ENCODE measurements at regions not wholly inside any gene's neighbourhood (a gene's known extent, or its start where the extent isn't known, plus 50 kb on each side); places are given as distances from the start of the nearest gene placed in this dataset.

DNA sequence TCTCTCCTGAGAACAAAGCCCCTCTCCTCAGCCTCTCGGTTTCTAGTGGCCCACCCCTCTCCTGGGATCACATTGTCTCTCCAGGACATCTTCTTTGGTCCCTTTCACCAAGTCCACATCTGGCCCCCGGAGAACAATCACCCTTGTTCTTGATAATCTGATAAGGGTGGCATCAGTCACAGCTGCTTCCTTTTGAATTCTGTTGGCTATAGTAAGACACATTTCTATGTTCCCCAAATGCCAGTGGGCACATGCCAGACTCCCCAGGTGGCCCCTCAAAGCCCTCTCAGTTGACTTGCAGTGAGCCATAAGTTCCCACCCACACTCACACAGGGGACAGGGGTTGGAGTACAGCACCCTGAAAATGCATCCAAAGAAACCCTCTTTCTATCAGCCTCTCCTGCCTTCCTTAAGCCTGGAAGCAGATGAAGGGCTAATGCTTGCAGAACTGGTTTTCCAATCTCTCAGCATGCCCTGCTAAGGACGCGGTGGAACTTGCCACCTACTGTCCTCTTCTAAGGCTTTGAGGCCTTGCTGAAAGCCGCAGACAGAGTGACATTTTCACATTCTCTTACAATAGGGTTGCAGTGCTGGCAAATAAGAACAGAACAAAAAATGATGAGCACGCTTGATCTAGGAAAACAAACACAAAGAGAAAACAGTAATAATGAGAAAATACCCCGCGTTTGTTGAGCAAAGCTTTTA lies 101.3 kb upstream of the SLCO3A1 start:
- TF ChIP-seq CREB1 (IDR thresholded peaks at IDR 0.05; ENCODE audit: low read depth) (no peak), EP300 (IDR thresholded peaks at IDR 0.05; ENCODE audit: borderline replicate concordance) (no peak), YY1 (IDR thresholded peaks at IDR 0.05; ENCODE audit: low read depth) (no peak), RAD21 (IDR thresholded peaks at IDR 0.05; ENCODE audit: low read depth) (no peak)

DNA sequence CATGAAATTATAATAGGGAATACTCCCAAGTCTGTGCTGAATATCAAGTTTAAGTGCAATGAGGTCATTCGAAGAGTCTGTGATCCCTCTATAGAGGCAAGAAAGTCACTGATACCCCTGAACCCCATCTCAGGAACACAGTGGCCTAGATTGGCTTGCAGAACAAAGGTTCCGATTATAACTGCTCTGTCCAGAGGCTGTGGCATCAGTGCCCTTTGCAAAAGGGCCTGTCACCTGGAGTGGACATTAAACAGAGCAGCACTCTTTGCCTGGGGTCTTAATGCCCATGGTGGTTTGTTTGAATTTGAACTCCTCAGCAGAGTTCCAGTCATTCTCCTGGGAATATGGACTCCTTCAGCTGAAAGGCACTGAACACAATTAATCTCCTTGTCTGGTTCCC lies 93.9 kb upstream of the SLCO3A1 start:
- TF ChIP-seq EP300 (IDR thresholded peaks at IDR 0.05; ENCODE audit: borderline replicate concordance) (no peak), ZBTB7A (IDR thresholded peaks at IDR 0.05; ENCODE audit: low read depth) (no peak), RAD21 (IDR thresholded peaks at IDR 0.05; ENCODE audit: low read depth) (no peak), EGR1 (IDR thresholded peaks at IDR 0.05) (no peak), CREB1 (IDR thresholded peaks at IDR 0.05; ENCODE audit: low read depth) (no peak), TAF1 (IDR thresholded peaks at IDR 0.05; ENCODE audit: low read depth) (no peak), FOXM1 (IDR thresholded peaks at IDR 0.05; ENCODE audit: borderline replicate concordance, low read depth) (no peak)
- TF ChIP-seq, protein P1, sequence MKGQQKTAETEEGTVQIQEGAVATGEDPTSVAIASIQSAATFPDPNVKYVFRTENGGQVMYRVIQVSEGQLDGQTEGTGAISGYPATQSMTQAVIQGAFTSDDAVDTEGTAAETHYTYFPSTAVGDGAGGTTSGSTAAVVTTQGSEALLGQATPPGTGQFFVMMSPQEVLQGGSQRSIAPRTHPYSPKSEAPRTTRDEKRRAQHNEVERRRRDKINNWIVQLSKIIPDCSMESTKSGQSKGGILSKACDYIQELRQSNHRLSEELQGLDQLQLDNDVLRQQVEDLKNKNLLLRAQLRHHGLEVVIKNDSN (IDR thresholded peaks at IDR 0.05), result no peak

DNA sequence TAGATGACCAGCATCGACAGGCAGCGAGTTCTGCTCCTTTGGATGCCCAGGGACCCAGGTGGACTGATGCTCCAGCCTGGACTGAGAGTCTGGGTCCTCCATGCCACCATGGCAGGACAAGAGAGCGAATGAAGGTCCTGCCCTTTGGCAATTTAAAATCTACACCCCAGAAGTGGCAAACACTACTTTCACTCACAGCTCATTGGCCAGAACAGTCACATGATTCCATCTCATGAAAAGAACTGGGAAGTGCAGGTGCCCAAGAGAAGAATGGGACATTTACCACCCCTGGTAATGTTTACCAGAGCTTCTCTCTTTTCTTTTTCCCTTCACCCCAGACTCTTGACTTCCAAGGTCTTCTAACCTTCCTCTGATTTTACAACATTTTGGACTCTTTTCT lies 87.8 kb upstream of the SLCO3A1 start:
- TF ChIP-seq YY1 (IDR thresholded peaks at IDR 0.05; ENCODE audit: low read depth), result no peak
- TF ChIP-seq FOXM1 (IDR thresholded peaks at IDR 0.05; ENCODE audit: borderline replicate concordance, low read depth), result no peak
- no peak for TF ChIP-seq RAD21 (IDR thresholded peaks at IDR 0.05; ENCODE audit: low read depth)
- TF ChIP-seq EGR1 (IDR thresholded peaks at IDR 0.05), result no peak
- TF ChIP-seq EP300 (IDR thresholded peaks at IDR 0.05; ENCODE audit: borderline replicate concordance), result no peak

DNA sequence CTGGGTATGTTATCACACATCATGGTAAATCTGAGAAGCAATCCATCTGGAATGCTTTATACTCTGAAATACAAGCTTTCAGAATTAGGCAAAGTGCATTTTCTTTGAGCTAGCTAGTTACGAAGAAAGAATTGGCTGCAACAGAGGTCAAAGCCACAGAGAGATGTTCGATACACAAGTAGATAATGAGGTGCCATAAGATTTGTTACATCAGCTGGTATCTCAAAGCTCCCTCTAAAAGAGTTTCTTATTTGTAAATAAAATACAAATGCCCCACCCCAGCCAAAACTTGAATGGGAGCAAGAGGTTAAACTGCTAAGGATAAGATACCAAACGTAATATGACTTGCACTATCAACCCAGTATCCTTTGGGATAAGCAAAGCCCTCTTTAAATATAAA lies 84.0 kb upstream of the SLCO3A1 start:
- TF ChIP-seq, protein P2, sequence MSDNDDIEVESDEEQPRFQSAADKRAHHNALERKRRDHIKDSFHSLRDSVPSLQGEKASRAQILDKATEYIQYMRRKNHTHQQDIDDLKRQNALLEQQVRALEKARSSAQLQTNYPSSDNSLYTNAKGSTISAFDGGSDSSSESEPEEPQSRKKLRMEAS (IDR thresholded peaks at IDR 0.05), result no peak
- no peak for TF ChIP-seq CEBPB (IDR thresholded peaks at IDR 0.05)
- TF ChIP-seq TAF1 (IDR thresholded peaks at IDR 0.05; ENCODE audit: low read depth), result no peak
- no peak for TF ChIP-seq EGR1 (IDR thresholded peaks at IDR 0.05)
- no peak for TF ChIP-seq ZBTB7A (IDR thresholded peaks at IDR 0.05; ENCODE audit: low read depth)
- TF ChIP-seq, protein P1 (IDR thresholded peaks at IDR 0.05), result no peak
- TF ChIP-seq YY1 (IDR thresholded peaks at IDR 0.05; ENCODE audit: low read depth), result no peak
- TF ChIP-seq, protein P3, sequence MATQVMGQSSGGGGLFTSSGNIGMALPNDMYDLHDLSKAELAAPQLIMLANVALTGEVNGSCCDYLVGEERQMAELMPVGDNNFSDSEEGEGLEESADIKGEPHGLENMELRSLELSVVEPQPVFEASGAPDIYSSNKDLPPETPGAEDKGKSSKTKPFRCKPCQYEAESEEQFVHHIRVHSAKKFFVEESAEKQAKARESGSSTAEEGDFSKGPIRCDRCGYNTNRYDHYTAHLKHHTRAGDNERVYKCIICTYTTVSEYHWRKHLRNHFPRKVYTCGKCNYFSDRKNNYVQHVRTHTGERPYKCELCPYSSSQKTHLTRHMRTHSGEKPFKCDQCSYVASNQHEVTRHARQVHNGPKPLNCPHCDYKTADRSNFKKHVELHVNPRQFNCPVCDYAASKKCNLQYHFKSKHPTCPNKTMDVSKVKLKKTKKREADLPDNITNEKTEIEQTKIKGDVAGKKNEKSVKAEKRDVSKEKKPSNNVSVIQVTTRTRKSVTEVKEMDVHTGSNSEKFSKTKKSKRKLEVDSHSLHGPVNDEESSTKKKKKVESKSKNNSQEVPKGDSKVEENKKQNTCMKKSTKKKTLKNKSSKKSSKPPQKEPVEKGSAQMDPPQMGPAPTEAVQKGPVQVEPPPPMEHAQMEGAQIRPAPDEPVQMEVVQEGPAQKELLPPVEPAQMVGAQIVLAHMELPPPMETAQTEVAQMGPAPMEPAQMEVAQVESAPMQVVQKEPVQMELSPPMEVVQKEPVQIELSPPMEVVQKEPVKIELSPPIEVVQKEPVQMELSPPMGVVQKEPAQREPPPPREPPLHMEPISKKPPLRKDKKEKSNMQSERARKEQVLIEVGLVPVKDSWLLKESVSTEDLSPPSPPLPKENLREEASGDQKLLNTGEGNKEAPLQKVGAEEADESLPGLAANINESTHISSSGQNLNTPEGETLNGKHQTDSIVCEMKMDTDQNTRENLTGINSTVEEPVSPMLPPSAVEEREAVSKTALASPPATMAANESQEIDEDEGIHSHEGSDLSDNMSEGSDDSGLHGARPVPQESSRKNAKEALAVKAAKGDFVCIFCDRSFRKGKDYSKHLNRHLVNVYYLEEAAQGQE (IDR thresholded peaks at IDR 0.05; ENCODE audit: low read depth), result no peak
- no peak for TF ChIP-seq TEAD4 (IDR thresholded peaks at IDR 0.05)
- no peak for TF ChIP-seq EP300 (IDR thresholded peaks at IDR 0.05; ENCODE audit: borderline replicate concordance)

DNA sequence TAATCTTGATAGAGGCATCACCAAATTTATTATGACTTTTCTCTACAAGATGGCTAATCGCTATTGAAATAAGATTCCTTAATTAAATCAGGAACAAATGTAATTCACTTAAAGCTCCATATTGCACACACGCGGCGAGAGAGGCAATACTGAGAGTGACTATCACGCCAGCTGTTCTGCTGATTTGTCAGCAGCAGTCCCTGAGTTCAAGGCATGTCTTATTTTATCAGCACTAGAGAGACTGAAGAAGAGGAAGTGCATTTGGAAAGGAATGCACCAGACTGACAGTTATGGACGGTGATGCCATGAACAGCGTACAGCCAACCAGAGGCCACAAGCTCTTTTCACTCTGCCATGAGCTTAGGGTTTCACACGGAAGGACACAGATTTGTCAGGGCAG lies 83.6 kb upstream of the SLCO3A1 start:
- no peak for TF ChIP-seq ZBTB7A (IDR thresholded peaks at IDR 0.05; ENCODE audit: low read depth)

DNA sequence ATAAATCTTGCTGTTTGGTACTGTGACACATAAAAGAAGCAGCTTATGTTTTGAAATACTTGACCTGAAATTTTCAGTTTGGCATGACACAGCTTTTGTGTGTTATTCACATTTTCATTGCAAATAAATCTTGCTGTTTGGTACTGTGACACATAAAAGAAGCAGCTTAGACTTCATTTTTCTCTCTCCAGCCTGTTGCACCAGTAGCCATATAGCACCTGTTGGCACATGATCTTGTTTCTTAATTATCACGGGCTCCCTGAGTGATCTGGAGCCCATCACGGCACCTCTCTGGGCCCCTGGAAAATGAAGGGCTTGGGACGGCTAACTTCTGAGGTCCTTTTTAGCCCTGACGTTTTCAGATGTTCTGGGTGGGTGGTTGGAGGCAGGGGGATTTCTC lies 77.4 kb upstream of the SLCO3A1 start:
- TF ChIP-seq, protein P1 (IDR thresholded peaks at IDR 0.05), result no peak
- no peak for TF ChIP-seq NFIC (IDR thresholded peaks at IDR 0.05)
- TF ChIP-seq, protein P2 (IDR thresholded peaks at IDR 0.05), result no peak
- no peak for TF ChIP-seq EGR1 (IDR thresholded peaks at IDR 0.05)
- TF ChIP-seq EP300 (IDR thresholded peaks at IDR 0.05; ENCODE audit: borderline replicate concordance), result no peak
- no peak for TF ChIP-seq TCF12 (IDR thresholded peaks at IDR 0.05; ENCODE audit: low read depth)
- no peak for TF ChIP-seq CEBPB (IDR thresholded peaks at IDR 0.05)

DNA sequence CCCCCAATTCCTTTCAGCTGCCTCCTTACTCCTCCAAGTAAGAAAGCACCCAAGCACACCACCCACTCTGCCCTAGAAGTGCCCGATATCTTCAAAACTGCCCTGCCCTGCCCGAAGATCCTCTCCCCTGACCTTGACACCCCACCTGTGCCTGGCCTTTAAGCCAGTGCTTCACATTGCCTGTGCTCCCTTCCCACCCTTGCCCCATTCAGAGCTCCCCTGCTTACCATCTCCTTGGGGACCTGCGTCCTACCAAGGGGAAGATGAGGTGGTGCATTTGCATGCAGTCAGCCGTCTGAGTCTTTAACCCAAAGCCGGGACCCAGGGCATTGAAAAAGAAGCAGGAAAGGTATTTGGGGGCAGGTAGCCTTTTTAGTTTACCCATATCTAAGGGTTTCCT lies 73.5 kb upstream of the SLCO3A1 start:
- TF ChIP-seq EGR1 (IDR thresholded peaks at IDR 0.05), result no peak

DNA sequence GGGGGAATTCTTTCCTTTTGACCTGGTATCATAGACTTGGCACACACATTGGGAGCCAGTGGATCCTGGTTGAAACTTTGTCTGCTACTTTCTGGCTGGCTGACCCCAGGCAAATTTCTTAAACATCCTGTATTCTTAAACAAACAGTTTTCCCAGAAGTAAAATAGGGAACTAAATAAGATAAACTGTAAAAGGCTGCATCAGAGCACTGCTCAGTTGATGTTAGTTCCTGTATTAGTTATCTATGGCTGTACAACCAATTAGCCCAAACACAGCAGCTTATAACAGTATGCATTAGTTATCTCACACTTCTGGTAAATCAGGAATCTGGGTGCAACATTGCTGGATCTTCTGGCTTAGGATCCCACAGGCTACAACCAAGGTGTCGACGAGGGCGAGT lies 73.1 kb upstream of the SLCO3A1 start:
- TF ChIP-seq, protein P2 (IDR thresholded peaks at IDR 0.05), result no peak
- TF ChIP-seq, protein P3 (IDR thresholded peaks at IDR 0.05; ENCODE audit: low read depth), result no peak
- TF ChIP-seq CEBPB (IDR thresholded peaks at IDR 0.05) (no peak), RAD21 (IDR thresholded peaks at IDR 0.05; ENCODE audit: low read depth) (no peak)
